ENCODE measurements at regions not wholly inside any gene's neighbourhood (a gene's known extent, or its start where the extent isn't known, plus 50 kb on each side); places are given as distances from the start of the nearest gene placed in this dataset.

DNA sequence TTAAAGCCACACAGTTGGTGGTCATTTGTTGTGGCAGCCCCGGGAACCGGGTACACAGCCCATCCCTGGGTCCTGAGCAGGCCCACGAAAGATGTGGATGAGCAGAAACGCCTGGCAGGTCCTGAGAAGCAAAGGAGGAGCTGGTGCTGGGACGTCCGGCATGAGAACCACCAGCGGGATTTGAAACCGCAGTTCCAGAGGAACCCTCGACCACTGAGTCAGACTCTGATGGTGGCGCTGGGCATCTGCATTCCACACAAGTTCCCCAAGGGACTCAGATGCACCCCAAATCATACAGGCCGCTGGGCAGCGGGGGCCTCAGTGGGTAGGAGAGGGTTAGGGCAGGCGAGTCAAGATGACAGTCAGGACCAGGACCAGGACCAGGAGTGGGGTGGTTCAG, 363.0 kb downstream of the SHANK2 start:
- Histone ChIP-seq H3K9me3 (ENCODE audit: low read depth, low read length) (no peaks in the 10 kb centered on the region), H3K4me1 (ENCODE audit: insufficient read depth, low read length) (no peaks in the 10 kb centered on the region), H2AFZ (ENCODE audit: low read length) (no peak overlapping the region)

DNA sequence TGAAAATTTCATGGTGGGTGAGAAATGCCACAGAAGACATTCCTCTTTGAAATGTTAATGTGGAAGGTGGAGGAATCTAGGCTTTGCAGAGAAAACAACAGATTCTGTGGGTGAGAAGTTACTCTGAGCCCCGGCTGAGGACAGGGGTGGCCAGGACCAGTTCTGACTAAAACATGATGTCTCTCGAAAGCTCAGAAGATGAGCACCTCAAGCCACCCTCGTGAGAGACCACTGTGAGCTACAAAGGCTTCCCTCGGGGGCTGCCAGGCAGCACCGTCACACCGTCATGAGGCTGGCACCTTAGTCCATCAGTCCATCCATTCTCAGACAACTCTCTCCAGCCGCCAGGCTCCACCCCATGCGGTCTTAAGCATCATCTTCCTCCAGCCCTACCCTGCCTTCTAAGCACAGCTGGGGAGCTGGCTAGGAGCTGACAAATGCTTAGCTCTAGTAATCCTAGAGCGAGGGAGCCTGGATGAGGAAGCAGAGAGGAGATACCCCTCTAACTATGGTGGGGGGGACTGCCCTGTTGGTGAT, 360.5 kb downstream of the SHANK2 start:
- no peaks in the 10 kb centered on the region for H3K4me1 ChIP-seq (ENCODE audit: insufficient read depth, low read length)
- no peak overlapping the region for H3K4me3 ChIP-seq (ENCODE audit: insufficient read depth, low read length)
- DNase-seq (ENCODE audit: insufficient read length, low spot score, missing footprints), result peak; percentile 35
- H3K4me2 ChIP-seq (ENCODE audit: insufficient read depth, low read length), result no peak overlapping the region
- H3K79me2 ChIP-seq (ENCODE audit: insufficient read depth, low read length), result no peaks in the 10 kb centered on the region
- H4K20me1 ChIP-seq (ENCODE audit: insufficient read depth, low read length), result no peaks in the 10 kb centered on the region
- H3K27me3 ChIP-seq (ENCODE audit: insufficient read depth, low read length), result no peaks in the 10 kb centered on the region
- H3K9me3 ChIP-seq (ENCODE audit: low read depth, low read length), result no peaks in the 10 kb centered on the region
- no peak overlapping the region for H2AFZ ChIP-seq (ENCODE audit: low read length)
- TF ChIP-seq, protein P1, sequence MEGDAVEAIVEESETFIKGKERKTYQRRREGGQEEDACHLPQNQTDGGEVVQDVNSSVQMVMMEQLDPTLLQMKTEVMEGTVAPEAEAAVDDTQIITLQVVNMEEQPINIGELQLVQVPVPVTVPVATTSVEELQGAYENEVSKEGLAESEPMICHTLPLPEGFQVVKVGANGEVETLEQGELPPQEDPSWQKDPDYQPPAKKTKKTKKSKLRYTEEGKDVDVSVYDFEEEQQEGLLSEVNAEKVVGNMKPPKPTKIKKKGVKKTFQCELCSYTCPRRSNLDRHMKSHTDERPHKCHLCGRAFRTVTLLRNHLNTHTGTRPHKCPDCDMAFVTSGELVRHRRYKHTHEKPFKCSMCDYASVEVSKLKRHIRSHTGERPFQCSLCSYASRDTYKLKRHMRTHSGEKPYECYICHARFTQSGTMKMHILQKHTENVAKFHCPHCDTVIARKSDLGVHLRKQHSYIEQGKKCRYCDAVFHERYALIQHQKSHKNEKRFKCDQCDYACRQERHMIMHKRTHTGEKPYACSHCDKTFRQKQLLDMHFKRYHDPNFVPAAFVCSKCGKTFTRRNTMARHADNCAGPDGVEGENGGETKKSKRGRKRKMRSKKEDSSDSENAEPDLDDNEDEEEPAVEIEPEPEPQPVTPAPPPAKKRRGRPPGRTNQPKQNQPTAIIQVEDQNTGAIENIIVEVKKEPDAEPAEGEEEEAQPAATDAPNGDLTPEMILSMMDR (IDR thresholded peaks at IDR 0.05; ENCODE audit: extremely low read depth, low read depth, low read length), result no peak
- no peaks in the 10 kb centered on the region for H3K36me3 ChIP-seq (ENCODE audit: insufficient read depth, low read length)
- H3K27ac ChIP-seq (ENCODE audit: low read depth, low read length), result no peak overlapping the region

More for the DNA sequence above, 363.0 kb downstream of the SHANK2 start:
- DNase-seq (ENCODE audit: insufficient read length, low spot score, missing footprints), result peak; percentile 44
- Histone ChIP-seq H3K4me3 (ENCODE audit: insufficient read depth, low read length) (no peak overlapping the region), H3K79me2 (ENCODE audit: insufficient read depth, low read length) (no peaks in the 10 kb centered on the region), H4K20me1 (ENCODE audit: insufficient read depth, low read length) (no peaks in the 10 kb centered on the region), H3K4me2 (ENCODE audit: insufficient read depth, low read length) (no peak overlapping the region), H3K27ac (ENCODE audit: low read depth, low read length) (no peak overlapping the region), H3K36me3 (ENCODE audit: insufficient read depth, low read length) (no peaks in the 10 kb centered on the region), H3K27me3 (ENCODE audit: insufficient read depth, low read length) (no peaks in the 10 kb centered on the region)
- TF ChIP-seq, protein P1 (IDR thresholded peaks at IDR 0.05; ENCODE audit: extremely low read depth, low read depth, low read length), result no peak

DNA sequence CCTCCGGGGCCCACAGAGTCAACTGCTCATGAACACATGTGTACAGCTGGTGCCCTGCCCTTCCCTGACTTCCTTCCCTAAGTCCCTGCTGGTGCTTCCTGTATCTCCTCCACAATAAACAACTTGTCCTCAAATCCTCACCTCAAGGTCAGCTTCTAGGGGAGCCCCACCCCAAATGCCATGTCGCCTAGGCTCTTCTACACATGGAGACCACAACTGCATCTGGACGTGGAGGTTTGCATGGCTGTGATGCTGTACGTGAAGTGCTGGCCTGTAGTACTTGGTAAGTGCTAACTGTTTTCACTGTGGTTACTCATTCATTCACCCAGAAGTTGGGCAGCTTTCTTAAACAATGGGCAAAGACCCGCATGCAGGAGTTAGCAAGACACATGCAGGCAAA, 359.5 kb downstream of the SHANK2 start:
- no peak overlapping the region for H3K4me2 ChIP-seq (ENCODE audit: insufficient read depth, low read length)
- no peak for DNase-seq (ENCODE audit: insufficient read length, low spot score, missing footprints)
- TF ChIP-seq, protein P1 (IDR thresholded peaks at IDR 0.05; ENCODE audit: extremely low read depth, low read depth, low read length), result no peak
- H3K4me1 ChIP-seq (ENCODE audit: insufficient read depth, low read length), result no peaks in the 10 kb centered on the region
- H3K79me2 ChIP-seq (ENCODE audit: insufficient read depth, low read length), result no peaks in the 10 kb centered on the region
- no peak overlapping the region for H2AFZ ChIP-seq (ENCODE audit: low read length)
- no peaks in the 10 kb centered on the region for H3K27me3 ChIP-seq (ENCODE audit: insufficient read depth, low read length)
- H3K36me3 ChIP-seq (ENCODE audit: insufficient read depth, low read length), result no peaks in the 10 kb centered on the region
- no peaks in the 10 kb centered on the region for H4K20me1 ChIP-seq (ENCODE audit: insufficient read depth, low read length)
- no peaks in the 10 kb centered on the region for H3K9me3 ChIP-seq (ENCODE audit: low read depth, low read length)
- H3K4me3 ChIP-seq (ENCODE audit: insufficient read depth, low read length), result no peak overlapping the region
- H3K27ac ChIP-seq (ENCODE audit: low read depth, low read length), result no peak overlapping the region

DNA sequence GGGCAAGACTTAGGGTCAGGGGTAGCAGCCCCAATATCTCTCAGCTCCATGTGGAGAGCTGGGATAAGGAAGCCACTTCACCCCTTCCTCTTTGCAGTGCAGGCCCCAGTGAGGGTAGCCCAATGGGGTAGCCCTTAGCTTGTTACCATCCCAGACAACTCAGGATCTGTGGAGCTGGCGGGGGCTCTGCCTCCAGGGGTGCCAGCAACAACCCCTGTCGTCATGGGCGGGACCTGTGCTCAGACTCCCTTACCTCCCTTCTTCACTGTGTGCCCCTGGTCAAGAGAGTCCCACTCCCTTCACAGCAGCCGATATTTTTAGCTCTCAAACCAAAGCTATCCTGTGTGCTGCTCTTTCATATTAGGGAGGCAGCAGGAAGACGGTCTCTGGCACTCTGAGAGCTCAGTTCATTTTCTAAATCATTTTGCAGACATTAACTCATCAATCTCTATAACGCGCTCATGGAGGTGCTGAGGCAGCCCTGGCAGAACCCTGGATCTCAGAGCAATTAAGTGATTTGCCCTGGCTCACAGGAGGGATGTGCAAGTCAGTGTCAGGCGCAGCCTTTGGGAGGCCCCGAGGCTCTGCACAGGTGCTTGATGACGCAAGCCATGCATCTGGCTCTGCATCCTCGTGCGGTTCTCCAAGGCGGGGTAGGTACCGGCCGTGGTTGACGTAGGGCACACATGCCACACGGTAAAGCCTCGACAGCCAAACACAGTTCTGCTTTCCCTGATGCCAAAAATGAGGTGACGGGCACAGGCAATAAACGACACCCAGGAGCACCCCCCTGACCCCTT, 357.6 kb downstream of the SHANK2 start:
- Histone ChIP-seq H4K20me1 (ENCODE audit: insufficient read depth, low read length) (no peaks in the 10 kb centered on the region), H3K4me2 (ENCODE audit: insufficient read depth, low read length) (no peak overlapping the region), H3K27ac (ENCODE audit: low read depth, low read length) (no peak overlapping the region), H3K79me2 (ENCODE audit: insufficient read depth, low read length) (no peaks in the 10 kb centered on the region), H3K36me3 (ENCODE audit: insufficient read depth, low read length) (no peaks in the 10 kb centered on the region), H3K4me1 (ENCODE audit: insufficient read depth, low read length) (no peaks in the 10 kb centered on the region), H3K4me3 (ENCODE audit: insufficient read depth, low read length) (no peak overlapping the region), H2AFZ (ENCODE audit: low read length) (no peak overlapping the region), H3K9me3 (ENCODE audit: low read depth, low read length) (no peaks in the 10 kb centered on the region), H3K27me3 (ENCODE audit: insufficient read depth, low read length) (no peaks in the 10 kb centered on the region)
- TF ChIP-seq, protein P1 (IDR thresholded peaks at IDR 0.05; ENCODE audit: extremely low read depth, low read depth, low read length), result no peak
- peak; percentile 23 for DNase-seq (ENCODE audit: insufficient read length, low spot score, missing footprints)

Measured in osteoblast (primary cell).